HepG2 (cell line): ENCODE measurements at regions not wholly inside any gene's neighbourhood (a gene's known extent, or its start where the extent isn't known, plus 50 kb on each side); places are given as distances from the start of the nearest gene placed in this dataset.

Experiments used
- ATAC-seq: fragments of 200-7000 bp; cut with Tn5 transposase; 3 replicates; pipeline ENCODE4 v1.9.1; 2020; ENCODE audit warnings: mild to moderate bottlenecking, moderate library complexity
- BruUV-seq: library from RNA; stranded (reverse); fragments of 400-500 nt; replicated peaks from 2 replicates; lab custom pipeline; 2021; lab: Mats Ljungman, UMichigan
- CTCF ChIA-PET: fragments of 300-600 bp; formaldehyde crosslinking; extraction: SDS; loops from one replicate; lab custom pipeline; 2021; ENCODE audit warnings: low total read pairs, inconsistent platforms, low intra/inter-chr PET ratio; lab: Yijun Ruan, JAX
- POLR2A ChIA-PET: fragments of 350-600 bp; sonication (Branson Sonifier 250); formaldehyde crosslinking; loops from one replicate; lab custom pipeline; 2020; ENCODE audit warnings: antibody characterized with exemption, inconsistent platforms; lab: Yijun Ruan, JAX
- DNase-seq: peaks from one replicate; pipeline ENCODE4 v3.0.0-alpha.2; 2015; ENCODE audit warnings: low spot score
- FAIRE-seq: peaks from 3 replicates; lab custom pipeline; 2011; peaks lifted over from hg19 to GRCh38; lab: Jason Lieb, UNC
- H2AFZ ChIP-seq: one replicate; pipeline ENCODE4 v1.6.1; 2011; ENCODE audit warnings: low read length, inconsistent platforms
- H3K27ac ChIP-seq: fragments of 300-600 bp; 3 replicates; pipeline ENCODE4 v1.8.0; 2011; ENCODE audit warnings: mixed run types, mild to moderate bottlenecking, mixed read lengths, low read length, inconsistent platforms; ENCODE audit not compliant: insufficient read depth; ENCODE audit errors: extremely low read length
- H3K27me3 ChIP-seq, 2 experiments: fragments of 200-600 bp in 1 of 2; 2 replicates in 1 of 2; 3 replicates in 1 of 2; pipeline versions ENCODE4 v1.6.0 to v1.8.0; 2011; ENCODE audit warnings: low read length in 2 of 2, mild to moderate bottlenecking in 2 of 2, moderate library complexity in 2 of 2, inconsistent platforms in 1 of 2; ENCODE audit not compliant: insufficient read depth in 2 of 2, control insufficient read depth in 1 of 2
- H3K36me3 ChIP-seq, 2 experiments: fragments of 200-600 bp in 1 of 2; replicated peaks in 1 of 2; 2 replicates in 1 of 2; 3 replicates in 1 of 2; pipeline versions ENCODE4 v1.5.1 to v1.8.0; 2011; ENCODE audit warnings: low read length in 2 of 2, inconsistent platforms in 1 of 2; ENCODE audit not compliant: insufficient read depth in 2 of 2, control insufficient read depth in 1 of 2
- H3K4me1 ChIP-seq: 2 replicates; pipeline ENCODE4 v1.5.1; 2012; ENCODE audit warnings: low read length, inconsistent platforms; ENCODE audit not compliant: insufficient read depth
- H3K4me2 ChIP-seq: 2 replicates; pipeline ENCODE4 v1.6.0; 2011; ENCODE audit warnings: low read depth, low read length, inconsistent platforms
- H3K4me3 ChIP-seq, 3 experiments: fragments of 200-600 bp in 1 of 3; sonication (generic), shearing (Covaris generic) in 1 of 3; replicated peaks in 1 of 3; 2 replicates each; pipeline ENCODE4 v1.5.1; 2011 to 2016; ENCODE audit warnings: low read length in 3 of 3, inconsistent platforms in 2 of 3, low read depth in 2 of 3, mild to moderate bottlenecking in 2 of 3, control low read depth in 1 of 3, mixed read lengths in 1 of 3; ENCODE audit not compliant: insufficient read depth in 1 of 3
- H3K79me2 ChIP-seq: one replicate; pipeline ENCODE4 v1.6.1; 2011; ENCODE audit warnings: low read length, inconsistent platforms; ENCODE audit not compliant: insufficient read depth
- H3K9ac ChIP-seq: 2 replicates; pipeline ENCODE4 v1.6.0; 2011; ENCODE audit warnings: mild to moderate bottlenecking, low read depth, low read length, inconsistent platforms; ENCODE audit not compliant: insufficient read depth
- H3K9me3 ChIP-seq: 2 replicates; pipeline ENCODE4 v1.5.1; 2012; ENCODE audit warnings: mild to moderate bottlenecking, low read length
- H4K20me1 ChIP-seq: 2 replicates; pipeline ENCODE4 v1.6.0; 2011; ENCODE audit warnings: inconsistent platforms, mild to moderate bottlenecking, low read length, moderate library complexity; ENCODE audit not compliant: insufficient read depth
- ATAD3A ChIP-seq: sonication (generic); formaldehyde crosslinking; IDR thresholded peaks from 2 replicates; pipeline ENCODE4 v1.4.0; 2020; ENCODE audit warnings: missing genetic modification reagents
- ATRX ChIP-seq: sonication (generic); formaldehyde crosslinking; IDR thresholded peaks from 2 replicates; pipeline ENCODE4 v1.4.0; 2020; ENCODE audit warnings: missing genetic modification reagents, borderline replicate concordance
- CHD2 ChIP-seq: IDR thresholded peaks from 2 replicates; pipeline ENCODE4 v1.6.1; 2011; ENCODE audit warnings: low read depth, low read length, improper control_type of control experiment
- HDAC6 ChIP-seq: fragments of 200-600 bp; sonication (generic); IDR thresholded peaks from 2 replicates; pipeline ENCODE4 v1.7.0; 2017; ENCODE audit warnings: mild to moderate bottlenecking, antibody characterized with exemption, low read length, low read depth
- KAT8 ChIP-seq: IDR thresholded peaks from 2 replicates; pipeline ENCODE4 v1.6.1; 2016; ENCODE audit warnings: missing genetic modification reagents, missing compliant biosample characterization
- NPAS2 ChIP-seq: sonication (generic); formaldehyde crosslinking; IDR thresholded peaks from 2 replicates; pipeline ENCODE4 v1.8.0; 2022; ENCODE audit warnings: mild to moderate bottlenecking, missing genetic modification reagents, borderline replicate concordance
- PATZ1 ChIP-seq: sonication (generic); formaldehyde crosslinking; IDR thresholded peaks from 2 replicates; pipeline ENCODE4 v1.4.0; 2020; ENCODE audit warnings: missing genetic modification reagents
- PREB ChIP-seq: sonication (generic); formaldehyde crosslinking; IDR thresholded peaks from 2 replicates; pipeline ENCODE4 v1.4.0; 2020; ENCODE audit warnings: missing genetic modification reagents
- RFX3 ChIP-seq: IDR thresholded peaks from 2 replicates; pipeline ENCODE4 v1.6.1; 2016; ENCODE audit warnings: missing biosample characterization, missing genetic modification reagents
- SSRP1 ChIP-seq: IDR thresholded peaks from 2 replicates; pipeline ENCODE4 v1.6.1; 2016; ENCODE audit warnings: control low read depth
- ZBTB38 ChIP-seq: sonication (generic); formaldehyde crosslinking; IDR thresholded peaks from 2 replicates; pipeline ENCODE4 v1.5.1; 2020; ENCODE audit warnings: mild to moderate bottlenecking, missing genetic modification reagents
- ZFAT ChIP-seq: sonication (generic); formaldehyde crosslinking; conservative IDR thresholded peaks from 2 replicates; pipeline ENCODE4 v1.8.1; 2023; ENCODE audit warnings: missing genetic modification reagents, inconsistent platforms
- ZFP41 ChIP-seq: sonication (generic); formaldehyde crosslinking; IDR thresholded peaks from 2 replicates; pipeline ENCODE4 v1.4.0; 2020; ENCODE audit warnings: mild to moderate bottlenecking, missing genetic modification reagents, borderline replicate concordance
- ZFP82 ChIP-seq: sonication (generic); formaldehyde crosslinking; IDR thresholded peaks from 2 replicates; pipeline ENCODE4 v1.5.1; 2020; ENCODE audit warnings: mild to moderate bottlenecking, missing genetic modification reagents, borderline replicate concordance
- ZNF367 ChIP-seq: sonication (generic); formaldehyde crosslinking; IDR thresholded peaks from 2 replicates; pipeline ENCODE4 v1.4.0; 2020; ENCODE audit warnings: missing genetic modification reagents, borderline replicate concordance
- WGBS: methylation state at CpG from one replicate; pipeline ENCODE4 v1.1.6; 2017; ENCODE audit warnings: low lambda C conversion rate; 5-methylcytosine and 5-hydroxymethylcytosine counted together
- in situ Hi-C: cut with HindIII; loops from 2 replicates; pipeline ENCODE4 v1.10.0; 2017; ENCODE audit warnings: low pct_unique_long_range_greater_than_20kb; ENCODE audit not compliant: extremely low pct_ligation_motif_present
- intact Hi-C: fragments of 100-400 bp; cut with micrococcal nuclease; formaldehyde crosslinking; loops from one replicate; pipeline ENCODE4 v1.10.0; 2022; ENCODE audit not compliant: unreplicated experiment

- TF ChIP-seq PATZ1 (CRISPR knock-in tag) (no peak), CHD2 (no peak)
Observed at GRCh38 chr13:83773961-83774360, 108.3 kb downstream of the SLITRK1 start (continued).

- no TSS peak for BruUV-seq
- ChIA-PET POLR2A (no interaction called here), CTCF (no interaction called here)
- no peak overlapping the region for H3K9ac ChIP-seq
- DNase-seq (no peak), ATAC-seq (no peak), FAIRE-seq (no peak)
- WGBS = 9% methylated on average over 1 of the region's 1 CpG
- H2AFZ ChIP-seq = no peak overlapping the region
- no peaks in the 10 kb centered on the region for H3K79me2 ChIP-seq
- no peak overlapping the region for H3K4me2 ChIP-seq
- no peaks in the 10 kb centered on the region for H3K9me3 ChIP-seq
- no peak overlapping the region for H3K27ac ChIP-seq
- H4K20me1 ChIP-seq = no peaks in the 10 kb centered on the region
- in situ Hi-C loops (no loop called here), intact Hi-C loops (no loop called here)
- no peaks in the 10 kb centered on the region for H3K27me3 ChIP-seq
- H3K36me3 ChIP-seq = no peaks in the 10 kb centered on the region
- no peak overlapping the region for H3K4me3 ChIP-seq
- TF ChIP-seq HDAC6 (no peak), ZFP41 (no peak), KAT8 (CRISPR knock-in tag) (no peak), ATRX (CRISPR knock-in tag) (no peak), SSRP1 (no peak), ZFP82 (no peak), ZBTB38 (CRISPR knock-in tag) (no peak), ZFAT (CRISPR knock-in tag) (no peak), RFX3 (CRISPR knock-in tag) (no peak), NPAS2 (CRISPR knock-in tag) (no peak), ATAD3A (CRISPR knock-in tag) (no peak), ZNF367 (no peak), PREB (no peak)
- H3K4me1 ChIP-seq = no peaks in the 10 kb centered on the region
Observed at GRCh38 chr13:83765796-83766195, 116.5 kb downstream of the SLITRK1 start.
